ENCODE measurements at regions not wholly inside any gene's neighbourhood (a gene's known extent, or its start where the extent isn't known, plus 50 kb on each side); places are given as distances from the start of the nearest gene placed in this dataset.

DNA sequence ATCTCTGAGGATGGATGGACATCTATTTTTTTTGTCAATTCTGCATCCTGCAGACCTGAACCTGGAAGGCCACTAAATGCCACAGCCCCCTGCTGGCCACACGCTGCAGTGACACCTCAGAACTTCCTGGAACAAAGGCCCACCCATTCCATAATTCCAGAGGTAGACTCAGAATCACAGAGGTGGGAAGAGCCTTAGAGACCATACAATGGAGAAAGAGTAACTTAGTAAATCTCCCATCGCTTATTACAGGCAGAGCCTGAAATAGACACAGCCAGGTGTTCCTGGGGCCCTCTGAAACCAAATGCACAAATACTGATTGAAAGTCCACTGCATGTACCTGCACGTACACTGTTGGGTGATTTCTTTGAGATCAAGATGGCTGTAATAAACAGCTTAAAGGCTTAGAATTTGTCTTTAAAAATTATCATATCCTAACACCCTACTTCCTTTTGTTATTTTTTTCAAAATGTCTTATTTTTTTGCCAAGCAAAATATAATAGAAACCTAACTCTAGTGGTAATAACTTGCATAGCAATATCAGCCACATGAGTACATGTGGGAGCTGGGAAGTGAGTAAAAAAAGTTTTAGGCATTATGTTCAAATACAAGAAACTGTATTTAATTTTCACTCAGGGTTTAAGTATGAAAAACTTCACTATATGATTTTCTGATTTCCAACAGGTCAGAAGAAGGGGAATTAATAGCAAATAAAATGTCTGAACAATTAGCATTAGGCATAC, 62.7 kb downstream of the EOMES start:
- TF ChIP-seq TCF7L2 (IDR thresholded peaks at IDR 0.05; ENCODE audit: borderline replicate concordance, extremely low read depth, insufficient read depth, insufficient read length) (no peak), EGR1 (IDR thresholded peaks at IDR 0.05; ENCODE audit: low read depth) (no peak), POLR2A (IDR thresholded peaks at IDR 0.05; ENCODE audit: borderline replicate concordance, extremely low read depth, insufficient read depth, insufficient read length) (no peak)
